ENCODE measurements at regions not wholly inside any gene's neighbourhood (a gene's known extent, or its start where the extent isn't known, plus 50 kb on each side); places are given as distances from the start of the nearest gene placed in this dataset.

- no peak for TF ChIP-seq CTCF (IDR thresholded peaks at IDR 0.05; ENCODE audit: control extremely low read depth, extremely low read depth)
Measured at GRCh38 chr11:80846442-80846841, 1405.6 kb upstream of the TENM4 start.

GRCh38 chr11:80844110-80844819 is 1403.4 kb upstream of the TENM4 start:
- Histone ChIP-seq H3K4me1 (ENCODE audit: control insufficient read depth in 5 of 5, insufficient read depth in 5 of 5, low read length in 5 of 5) (peaks cover 0 to 3% (median 0%) of the 10 kb centered on the region in 5 donors), H3K27me3 (ENCODE audit: control insufficient read depth in 3 of 3, insufficient read depth in 3 of 3, low read length in 2 of 3) (no peaks in the 10 kb centered on the region), H3K27ac (ENCODE audit: low read depth in 1 of 2, low read length in 1 of 2) (no peak overlapping the region), H3K4me3 (no peak overlapping the region), H3K36me3 (ENCODE audit: control insufficient read depth in 4 of 4, insufficient read depth in 4 of 4, low read length in 4 of 4) (no peaks in the 10 kb centered on the region), H3K9me3 (ENCODE audit: control insufficient read depth in 4 of 4, insufficient read depth in 3 of 4, low read length in 3 of 4) (no peaks in the 10 kb centered on the region), H3K9ac (ENCODE audit: insufficient read depth in 1 of 2, low read length in 2 of 2) (no peak overlapping the region)
- ATAC-seq (ENCODE audit: insufficient read depth, low FRiP score) (no peak), DNase-seq (no peak)
- WGBS, 2 donors = 80 to 83% methylated on average over 8 of the region's 8 CpGs
- no peak for TF ChIP-seq CTCF (IDR thresholded peaks at IDR 0.05; ENCODE audit: control extremely low read depth, extremely low read depth)

More at GRCh38 chr11:80846442-80846841, 1405.6 kb upstream of the TENM4 start:
- Histone ChIP-seq H3K27ac (ENCODE audit: low read depth in 1 of 2, low read length in 1 of 2) (no peak overlapping the region), H3K27me3 (ENCODE audit: control insufficient read depth in 3 of 3, insufficient read depth in 3 of 3, low read length in 2 of 3) (no peaks in the 10 kb centered on the region), H3K36me3 (ENCODE audit: control insufficient read depth in 4 of 4, insufficient read depth in 4 of 4, low read length in 4 of 4) (no peaks in the 10 kb centered on the region), H3K9me3 (ENCODE audit: control insufficient read depth in 4 of 4, insufficient read depth in 3 of 4, low read length in 3 of 4) (no peaks in the 10 kb centered on the region), H3K9ac (ENCODE audit: insufficient read depth in 1 of 2, low read length in 2 of 2) (no peak overlapping the region), H3K4me1 (ENCODE audit: control insufficient read depth in 5 of 5, insufficient read depth in 5 of 5, low read length in 5 of 5) (peaks cover 0 to 3% (median 0%) of the 10 kb centered on the region in 5 donors), H3K4me3 (no peak overlapping the region)
- ATAC-seq (ENCODE audit: insufficient read depth, low FRiP score) = no peak
- DNase-seq = no peak

- no peaks in the 10 kb centered on the region for H3K36me3 ChIP-seq (ENCODE audit: control insufficient read depth in 4 of 4, insufficient read depth in 4 of 4, low read length in 4 of 4)
- DNase-seq (no peak), ATAC-seq (ENCODE audit: insufficient read depth, low FRiP score) (no peak)
- no peaks in the 10 kb centered on the region for H3K27me3 ChIP-seq (ENCODE audit: control insufficient read depth in 3 of 3, insufficient read depth in 3 of 3, low read length in 2 of 3)
- H3K27ac ChIP-seq (ENCODE audit: low read depth in 1 of 2, low read length in 1 of 2) = no peak overlapping the region
- no peaks in the 10 kb centered on the region for H3K9me3 ChIP-seq (ENCODE audit: control insufficient read depth in 4 of 4, insufficient read depth in 3 of 4, low read length in 3 of 4)
- TF ChIP-seq CTCF (IDR thresholded peaks at IDR 0.05; ENCODE audit: control extremely low read depth, extremely low read depth) = no peak
- H3K4me1 ChIP-seq (ENCODE audit: control insufficient read depth in 5 of 5, insufficient read depth in 5 of 5, low read length in 5 of 5) = peaks cover 0 to 3% (median 0%) of the 10 kb centered on the region in 5 donors
- no peak overlapping the region for H3K9ac ChIP-seq (ENCODE audit: insufficient read depth in 1 of 2, low read length in 2 of 2)
- H3K4me3 ChIP-seq = no peak overlapping the region
- 80 to 90% methylated on average over 2 of the region's 2 CpGs for WGBS, 2 donors
Measured at GRCh38 chr11:80843266-80843974, 1402.6 kb upstream of the TENM4 start.

Measured in lung (tissue), 11 donors.